Vagina (tissue), 2 donors: ENCODE measurements at regions not wholly inside any gene's neighbourhood (a gene's known extent, or its start where the extent isn't known, plus 50 kb on each side); places are given as distances from the start of the nearest gene placed in this dataset.
A peak's percentile ranks its signal among the peaks of the same experiment; 100 is the strongest.

ENCODE experiments used
- DNase-seq, 2 donors: peaks; one replicate each; pipeline ENCODE4 v3.0.0-alpha.2; 2017; ENCODE audit errors: extremely low spot score in 2 of 2
- H3K27ac ChIP-seq: fragments of 200-600 bp; sonication (generic); one replicate; pipeline ENCODE4 v1.5.1; 2019
- H3K27me3 ChIP-seq: fragments of 200-600 bp; sonication (generic); one replicate; pipeline ENCODE4 v1.5.1; 2019
- H3K36me3 ChIP-seq, 2 donors: fragments of 200-600 bp; sonication (generic); one replicate each; pipeline ENCODE4 v1.5.1; 2017 to 2019
- H3K4me1 ChIP-seq: fragments of 200-600 bp; sonication (generic); one replicate; pipeline ENCODE4 v1.5.1; 2019
- H3K4me3 ChIP-seq, 2 donors: fragments of 200-600 bp; sonication (generic); 1 replicate in 1 of 2; 2 replicates in 1 of 2; pipeline ENCODE4 v1.5.1; 2016 to 2019
- H3K9me3 ChIP-seq: fragments of 200-600 bp; sonication (generic); one replicate; pipeline ENCODE4 v1.5.1; 2019
- POLR2A ChIP-seq, 2 donors: fragments of 450-650 bp; IDR thresholded peaks; one replicate each; pipeline ENCODE4 v1.6.1; 2017; ENCODE audit warnings: antibody characterized with exemption in 2 of 2, mild to moderate bottlenecking in 2 of 2, moderate library complexity in 2 of 2
- POLR2AphosphoS5 ChIP-seq, 2 donors: sonication (generic); formaldehyde crosslinking; IDR thresholded peaks; one replicate each; pipeline ENCODE4 v1.9.0; 2017; ENCODE audit warnings: antibody characterized with exemption in 2 of 2, mild to moderate bottlenecking in 2 of 2, low read depth in 1 of 2; ENCODE audit not compliant: insufficient read depth in 1 of 2
- intact Hi-C: fragments of 100-400 bp; cut with DNase I; formaldehyde crosslinking; loops from one replicate; pipeline ENCODE4 v1.15.1; 2023
- TF ChIP-seq, protein P1 (sequence below), 3 experiments: fragments of 450-650 bp in 2 of 3; fragments of 200-600 bp in 1 of 3; sonication (generic) in 1 of 3; IDR thresholded peaks; one replicate each; pipeline ENCODE4 v1.5.1; 2017 to 2019; ENCODE audit warnings: antibody characterized with exemption in 3 of 3, mild to moderate bottlenecking in 2 of 3, moderate library complexity in 2 of 3

DNA sequence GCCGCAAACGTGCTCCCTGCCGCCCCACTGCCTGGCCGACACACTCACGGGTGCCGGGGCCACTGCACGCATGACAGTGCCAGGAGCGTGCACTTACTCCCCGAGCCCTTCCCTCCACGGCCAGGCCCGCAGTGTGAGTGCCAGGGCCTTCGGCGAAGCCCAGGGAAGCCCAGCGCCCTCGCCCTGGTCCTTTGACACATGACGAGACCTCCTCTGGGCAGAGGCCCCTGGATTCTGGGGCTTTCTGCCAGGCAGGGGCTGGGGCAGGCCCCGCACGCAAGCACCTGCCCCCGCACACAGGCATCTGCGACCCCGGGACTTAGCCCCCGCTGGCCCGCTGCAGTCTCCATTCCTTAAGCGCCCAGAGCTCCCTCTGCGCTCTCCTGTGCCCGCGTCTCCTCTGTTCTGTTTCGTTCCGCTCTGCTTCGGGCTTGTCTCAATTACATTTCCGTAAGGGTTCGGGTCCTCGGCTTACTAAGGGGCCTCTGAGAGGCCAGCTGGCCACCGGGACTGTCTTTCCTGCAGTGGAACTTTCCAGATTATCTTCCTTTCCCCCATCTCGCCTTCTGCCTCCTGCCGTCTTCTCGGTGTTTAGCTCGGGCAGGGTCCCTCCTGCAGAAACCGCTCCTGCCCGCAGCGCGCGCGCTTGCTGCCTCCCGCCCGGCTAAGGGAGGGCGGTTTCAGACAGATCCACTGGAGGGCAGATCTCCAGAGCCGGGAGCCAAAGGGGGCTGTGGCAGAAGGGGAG, 98.8 kb downstream of the ING1 start:
- peak in 1 of 2 donors; percentile 56 for DNase-seq
- Histone ChIP-seq H3K4me3 (peak overlapping the region; percentile 12 to 38), H3K9me3 (no peaks in the 10 kb centered on the region), H3K4me1 (peaks cover 9% of the 10 kb centered on the region), H3K27me3 (no peaks in the 10 kb centered on the region), H3K27ac (no peak overlapping the region), H3K36me3 (no peaks in the 10 kb centered on the region)
- TF ChIP-seq POLR2A (IDR thresholded peaks at IDR 0.05) (no peak), POLR2AphosphoS5 (IDR thresholded peaks at IDR 0.05; ENCODE audit: insufficient read depth in 1 of 2, low read depth in 1 of 2) (no peak)
- TF ChIP-seq, protein P1, sequence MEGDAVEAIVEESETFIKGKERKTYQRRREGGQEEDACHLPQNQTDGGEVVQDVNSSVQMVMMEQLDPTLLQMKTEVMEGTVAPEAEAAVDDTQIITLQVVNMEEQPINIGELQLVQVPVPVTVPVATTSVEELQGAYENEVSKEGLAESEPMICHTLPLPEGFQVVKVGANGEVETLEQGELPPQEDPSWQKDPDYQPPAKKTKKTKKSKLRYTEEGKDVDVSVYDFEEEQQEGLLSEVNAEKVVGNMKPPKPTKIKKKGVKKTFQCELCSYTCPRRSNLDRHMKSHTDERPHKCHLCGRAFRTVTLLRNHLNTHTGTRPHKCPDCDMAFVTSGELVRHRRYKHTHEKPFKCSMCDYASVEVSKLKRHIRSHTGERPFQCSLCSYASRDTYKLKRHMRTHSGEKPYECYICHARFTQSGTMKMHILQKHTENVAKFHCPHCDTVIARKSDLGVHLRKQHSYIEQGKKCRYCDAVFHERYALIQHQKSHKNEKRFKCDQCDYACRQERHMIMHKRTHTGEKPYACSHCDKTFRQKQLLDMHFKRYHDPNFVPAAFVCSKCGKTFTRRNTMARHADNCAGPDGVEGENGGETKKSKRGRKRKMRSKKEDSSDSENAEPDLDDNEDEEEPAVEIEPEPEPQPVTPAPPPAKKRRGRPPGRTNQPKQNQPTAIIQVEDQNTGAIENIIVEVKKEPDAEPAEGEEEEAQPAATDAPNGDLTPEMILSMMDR (IDR thresholded peaks at IDR 0.05) = no peak
- intact Hi-C loops = loop anchor here (10.0 kb wide), 2 partner anchors 107 to 217 kb away; partner anchors contain the start of gene CARS2

DNA sequence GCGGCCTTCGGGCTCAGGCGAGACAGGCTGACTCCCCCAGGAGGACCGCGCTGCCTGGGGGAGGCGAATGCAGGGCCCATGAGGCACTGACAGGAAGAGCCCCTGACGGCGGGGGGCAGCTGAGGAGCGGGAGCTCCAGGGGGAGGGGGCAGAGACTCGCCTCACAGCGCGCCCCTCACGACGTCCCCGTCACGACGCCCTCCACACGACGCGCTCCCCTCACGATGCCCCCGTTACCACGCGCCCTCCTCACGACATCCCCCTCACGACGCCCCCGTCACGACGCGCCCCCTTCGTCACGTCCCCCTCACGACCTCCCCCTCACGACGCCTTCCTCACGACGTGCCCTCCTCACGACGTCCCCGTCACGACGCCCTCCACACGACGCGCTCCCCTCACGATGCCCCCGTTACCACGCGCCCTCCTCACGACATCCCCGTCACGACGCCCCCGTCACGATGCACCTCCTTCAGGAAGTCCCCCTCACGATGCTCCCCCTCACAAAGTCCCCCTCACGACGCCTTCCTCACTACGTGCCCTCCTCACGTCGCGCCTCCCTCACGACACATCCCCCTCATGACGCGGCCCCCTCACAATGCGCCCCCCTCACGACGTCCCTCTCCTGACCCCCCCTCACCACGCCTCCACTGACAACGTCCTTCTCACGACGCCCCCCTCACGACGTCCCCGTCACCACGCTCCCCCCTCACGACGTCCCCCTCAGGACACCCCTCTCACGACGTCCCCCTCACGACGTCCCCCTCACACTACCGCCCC, 99.6 kb downstream of the ING1 start:
- H3K4me3 ChIP-seq = peak overlapping the region; percentile 12 to 38
- peaks cover 9% of the 10 kb centered on the region for H3K4me1 ChIP-seq
- H3K36me3 ChIP-seq = no peaks in the 10 kb centered on the region
- no peaks in the 10 kb centered on the region for H3K27me3 ChIP-seq
- no peaks in the 10 kb centered on the region for H3K9me3 ChIP-seq
- intact Hi-C loops = loop anchor here (10.0 kb wide), 2 partner anchors 108 to 218 kb away; partner anchors contain the start of gene CARS2
- peak; percentile 44 to 74 for DNase-seq
- no peak overlapping the region for H3K27ac ChIP-seq
- no peak for TF ChIP-seq POLR2A (IDR thresholded peaks at IDR 0.05)
- no peak for TF ChIP-seq POLR2AphosphoS5 (IDR thresholded peaks at IDR 0.05; ENCODE audit: insufficient read depth in 1 of 2, low read depth in 1 of 2)
- TF ChIP-seq, protein P1 (IDR thresholded peaks at IDR 0.05) = no peak

DNA sequence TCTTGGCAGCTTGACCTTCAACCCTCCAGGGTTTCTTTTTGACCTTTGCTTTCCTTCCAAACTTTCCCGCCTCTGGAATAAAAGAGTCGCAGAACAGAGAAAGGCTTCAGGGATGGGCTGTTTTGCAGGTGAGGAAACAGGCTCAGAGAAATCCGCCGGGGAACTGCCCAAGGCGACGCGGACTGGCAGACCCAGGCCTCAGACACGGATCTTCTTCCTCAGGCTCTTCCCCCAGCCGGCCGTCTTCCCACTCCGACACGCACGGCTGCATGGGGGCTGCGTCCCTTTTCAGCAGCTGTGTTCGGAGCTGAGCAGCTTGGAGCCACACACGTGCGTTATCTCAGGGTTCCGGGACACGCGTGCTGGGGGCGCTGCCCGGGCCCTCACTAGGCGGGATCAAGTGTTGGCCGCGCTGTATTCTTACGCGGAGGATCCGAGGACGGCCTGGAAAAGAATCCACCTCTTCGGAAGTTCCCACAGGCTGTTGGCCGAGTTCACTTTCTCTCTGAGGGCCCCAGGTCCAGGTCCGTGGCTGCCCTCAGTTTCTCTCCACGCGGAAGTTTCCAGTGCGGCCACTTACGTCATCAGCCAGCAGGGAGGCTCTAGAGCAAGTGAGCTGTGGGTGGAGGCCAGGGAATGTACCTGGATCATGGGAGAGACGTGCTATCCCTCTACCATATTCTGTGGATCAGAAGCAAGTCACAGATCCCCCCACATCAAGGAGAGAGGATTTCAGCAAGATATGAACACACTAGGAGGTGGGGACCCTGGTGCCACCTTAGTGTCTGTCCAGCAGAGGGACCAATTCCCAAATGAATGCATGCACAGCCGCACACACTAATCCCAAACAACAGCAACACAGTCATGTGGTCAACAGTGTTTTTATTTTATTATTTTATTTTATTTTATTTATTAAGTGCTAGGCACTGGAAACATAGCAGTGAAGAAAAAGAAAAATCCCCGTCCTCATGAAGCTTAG, 100.4 kb downstream of the ING1 start:
- intact Hi-C loops = loop anchor here (10.0 kb wide), 2 partner anchors 109 to 219 kb away; partner anchors contain the start of gene CARS2
- TF ChIP-seq POLR2A (IDR thresholded peaks at IDR 0.05) = no peak
- no peak for TF ChIP-seq POLR2AphosphoS5 (IDR thresholded peaks at IDR 0.05; ENCODE audit: insufficient read depth in 1 of 2, low read depth in 1 of 2)
- TF ChIP-seq, protein P1 (IDR thresholded peaks at IDR 0.05) = no peak

GRCh38 chr13:110815471-110816204, 99.2 kb downstream of the ANKRD10 start:
- H3K4me1 ChIP-seq = peaks cover 9% of the 10 kb centered on the region
- no peaks in the 10 kb centered on the region for H3K9me3 ChIP-seq
- no peak overlapping the region for H3K27ac ChIP-seq
- no peaks in the 10 kb centered on the region for H3K27me3 ChIP-seq
- peak in 1 of 2 donors; percentile 47 for DNase-seq
- intact Hi-C loops = loop anchor here (10.0 kb wide), 2 partner anchors 111 to 221 kb away; partner anchors contain the start of gene CARS2
- no peak overlapping the region for H3K4me3 ChIP-seq
- no peaks in the 10 kb centered on the region for H3K36me3 ChIP-seq
- TF ChIP-seq POLR2AphosphoS5 (IDR thresholded peaks at IDR 0.05; ENCODE audit: insufficient read depth in 1 of 2, low read depth in 1 of 2) (no peak), POLR2A (IDR thresholded peaks at IDR 0.05) (no peak)
- TF ChIP-seq, protein P1 (IDR thresholded peaks at IDR 0.05) = no peak

More for the DNA sequence above, 100.4 kb downstream of the ING1 start:
- Histone ChIP-seq H3K27me3 (no peaks in the 10 kb centered on the region), H3K27ac (no peak overlapping the region), H3K36me3 (no peaks in the 10 kb centered on the region), H3K9me3 (no peaks in the 10 kb centered on the region), H3K4me1 (peaks cover 9% of the 10 kb centered on the region), H3K4me3 (no peak overlapping the region)
- peak; percentile 16 to 70 for DNase-seq
